NT2/D1 (cell line): ENCODE measurements at regions not wholly inside any gene's neighbourhood (a gene's known extent, or its start where the extent isn't known, plus 50 kb on each side); places are given as distances from the start of the nearest gene placed in this dataset.

Experiments
- DNase-seq: peaks from one replicate; pipeline ENCODE4 v3.0.0-alpha.2; 2011; ENCODE audit warnings: low read depth, low spot score
- H3K27me3 ChIP-seq: 2 replicates; pipeline ENCODE4 v1.6.0; 2011; ENCODE audit warnings: mild to moderate bottlenecking; ENCODE audit not compliant: insufficient read length, insufficient read depth
- H3K36me3 ChIP-seq: 2 replicates; pipeline ENCODE4 v1.6.1; 2011; ENCODE audit warnings: mild to moderate bottlenecking, low read length, mixed read lengths; ENCODE audit not compliant: insufficient read depth, insufficient read length
- H3K4me1 ChIP-seq: 2 replicates; pipeline ENCODE4 v1.5.1; 2011; ENCODE audit not compliant: insufficient read depth, insufficient read length
- H3K4me3 ChIP-seq: 2 replicates; pipeline ENCODE4 v1.5.1; 2011; ENCODE audit warnings: low read depth; ENCODE audit not compliant: insufficient read length
- H3K9ac ChIP-seq: 2 replicates; pipeline ENCODE4 v1.6.0; 2011; ENCODE audit warnings: low read depth; ENCODE audit not compliant: insufficient read length
- H3K9me3 ChIP-seq: 2 replicates; pipeline ENCODE4 v1.5.1; 2011; ENCODE audit warnings: mild to moderate bottlenecking, low read length; ENCODE audit not compliant: insufficient read depth
- SUZ12 ChIP-seq: IDR thresholded peaks from 2 replicates; pipeline ENCODE4 v1.6.1; 2011; ENCODE audit not compliant: insufficient read length, insufficient read depth; ENCODE audit errors: extremely low read depth
- YY1 ChIP-seq: IDR thresholded peaks from 2 replicates; pipeline ENCODE4 v1.6.1; 2011; ENCODE audit not compliant: insufficient read length, insufficient read depth
- ZNF274 ChIP-seq: IDR thresholded peaks from 2 replicates; pipeline ENCODE4 v1.6.1; 2011; ENCODE audit warnings: mild to moderate bottlenecking, low read depth, low read length

GRCh38 chr20:60467078-60467477 is 508.9 kb downstream of the CDH26 start:
- Histone ChIP-seq H3K4me3 (no peak overlapping the region), H3K9me3 (no peaks in the 10 kb centered on the region), H3K4me1 (no peaks in the 10 kb centered on the region), H3K36me3 (no peaks in the 10 kb centered on the region), H3K27me3 (peaks cover 15% of the 10 kb centered on the region), H3K9ac (no peak overlapping the region)
- TF ChIP-seq SUZ12 (no peak), ZNF274 (no peak), YY1 (no peak)
- no peak for DNase-seq

- no peak for DNase-seq
- no peak overlapping the region for H3K4me3 ChIP-seq
- H3K9me3 ChIP-seq, result no peaks in the 10 kb centered on the region
- TF ChIP-seq YY1, result no peak
- TF ChIP-seq SUZ12, result no peak
- no peak for TF ChIP-seq ZNF274
- peaks cover 17% of the 10 kb centered on the region for H3K27me3 ChIP-seq
- H3K4me1 ChIP-seq, result no peaks in the 10 kb centered on the region
- no peaks in the 10 kb centered on the region for H3K36me3 ChIP-seq
- H3K9ac ChIP-seq, result no peak overlapping the region
Observed at GRCh38 chr20:60467771-60468170, 509.5 kb downstream of the CDH26 start.

- no peaks in the 10 kb centered on the region for H3K9me3 ChIP-seq
- DNase-seq, result no peak
- no peak for TF ChIP-seq SUZ12
- no peak for TF ChIP-seq ZNF274
- TF ChIP-seq YY1, result no peak
- H3K4me1 ChIP-seq, result no peaks in the 10 kb centered on the region
- H3K36me3 ChIP-seq, result no peaks in the 10 kb centered on the region
- no peak overlapping the region for H3K9ac ChIP-seq
- H3K4me3 ChIP-seq, result no peak overlapping the region
- H3K27me3 ChIP-seq, result peaks cover 19% of the 10 kb centered on the region
Observed at GRCh38 chr20:60469829-60470228, 511.6 kb downstream of the CDH26 start.

GRCh38 chr20:60470366-60470765 is 512.1 kb downstream of the CDH26 start:
- DNase-seq, result no peak
- H3K4me3 ChIP-seq, result no peak overlapping the region
- no peaks in the 10 kb centered on the region for H3K9me3 ChIP-seq
- H3K9ac ChIP-seq, result no peak overlapping the region
- H3K36me3 ChIP-seq, result no peaks in the 10 kb centered on the region
- TF ChIP-seq SUZ12 (no peak), ZNF274 (no peak), YY1 (no peak)
- peaks cover 19% of the 10 kb centered on the region for H3K27me3 ChIP-seq
- no peaks in the 10 kb centered on the region for H3K4me1 ChIP-seq

GRCh38 chr20:60473211-60473610 is 515.0 kb downstream of the CDH26 start:
- no peak for TF ChIP-seq SUZ12
- TF ChIP-seq YY1, result no peak
- no peak for TF ChIP-seq ZNF274

GRCh38 chr20:60474385-60474910 is 516.2 kb downstream of the CDH26 start:
- Histone ChIP-seq H3K36me3 (no peaks in the 10 kb centered on the region), H3K9ac (no peak overlapping the region), H3K4me3 (no peak overlapping the region), H3K9me3 (no peaks in the 10 kb centered on the region), H3K27me3 (peaks cover 20% of the 10 kb centered on the region), H3K4me1 (peaks cover 4% of the 10 kb centered on the region)
- no peak for DNase-seq
- no peak for TF ChIP-seq YY1
- no peak for TF ChIP-seq ZNF274
- no peak for TF ChIP-seq SUZ12

More at GRCh38 chr20:60473211-60473610, 515.0 kb downstream of the CDH26 start:
- Histone ChIP-seq H3K9ac (no peak overlapping the region), H3K36me3 (no peaks in the 10 kb centered on the region), H3K4me3 (no peak overlapping the region), H3K4me1 (peaks cover 4% of the 10 kb centered on the region), H3K9me3 (no peaks in the 10 kb centered on the region), H3K27me3 (peaks cover 18% of the 10 kb centered on the region)
- no peak for DNase-seq

GRCh38 chr20:60476045-60476444 is 517.8 kb downstream of the CDH26 start:
- TF ChIP-seq YY1, result no peak
- Histone ChIP-seq H3K36me3 (no peaks in the 10 kb centered on the region), H3K27me3 (peaks cover 15% of the 10 kb centered on the region), H3K4me3 (no peak overlapping the region), H3K9me3 (no peaks in the 10 kb centered on the region), H3K4me1 (peaks cover 4% of the 10 kb centered on the region), H3K9ac (no peak overlapping the region)
- DNase-seq, result no peak

GRCh38 chr20:60477958-60478357 is 519.7 kb downstream of the CDH26 start:
- TF ChIP-seq ZNF274 (no peak), SUZ12 (no peak)
- H3K27me3 ChIP-seq, result peaks cover 10% of the 10 kb centered on the region
- H3K9me3 ChIP-seq, result no peaks in the 10 kb centered on the region
- DNase-seq, result no peak
- H3K4me3 ChIP-seq, result no peak overlapping the region
- H3K9ac ChIP-seq, result no peak overlapping the region
- peaks cover 4% of the 10 kb centered on the region for H3K4me1 ChIP-seq
- H3K36me3 ChIP-seq, result no peaks in the 10 kb centered on the region
